Neural cell (in vitro differentiated cells): ENCODE measurements at regions not wholly inside any gene's neighbourhood (a gene's known extent, or its start where the extent isn't known, plus 50 kb on each side); places are given as distances from the start of the nearest gene placed in this dataset.

ENCODE experiments used
- H2AFZ ChIP-seq: fragments of 200-600, 300-800 bp; sonication (generic), shearing (Covaris generic); 2 replicates; pipeline ENCODE4 v1.6.0; 2014; ENCODE audit warnings: low read depth, mild to moderate bottlenecking, antibody characterized with exemption, low read length, moderate library complexity
- H3F3A ChIP-seq: fragments of 200-600 bp; shearing (Covaris generic); 2 replicates; pipeline ENCODE4 v1.6.1; 2016; ENCODE audit warnings: mild to moderate bottlenecking, moderate library complexity, mixed read lengths, antibody characterized with exemption, low read length; ENCODE audit not compliant: insufficient read depth, poor library complexity, severe bottlenecking
- H3K27ac ChIP-seq: fragments of 200-600, 300-800 bp; sonication (generic), shearing (Covaris generic); 2 replicates; pipeline ENCODE4 v1.5.1; 2014; ENCODE audit warnings: mild to moderate bottlenecking, low read length, moderate library complexity
- H3K27me3 ChIP-seq: fragments of 300-800, 200-600 bp; sonication (generic), shearing (Covaris generic); 2 replicates; pipeline ENCODE4 v1.6.0; 2014; ENCODE audit warnings: mild to moderate bottlenecking, low read depth, low read length, moderate library complexity; ENCODE audit not compliant: insufficient read depth
- H3K36me3 ChIP-seq: fragments of 300-800, 200-600 bp; sonication (generic), shearing (Covaris generic); 2 replicates; pipeline ENCODE4 v1.5.1; 2014; ENCODE audit warnings: mild to moderate bottlenecking, antibody characterized with exemption, low read length, moderate library complexity; ENCODE audit not compliant: insufficient read depth
- H3K4me2 ChIP-seq: fragments of 300-800, 200-600 bp; sonication (generic), shearing (Covaris generic); 2 replicates; pipeline ENCODE4 v1.6.0; 2014; ENCODE audit warnings: mild to moderate bottlenecking, low read length
- H3K4me3 ChIP-seq: fragments of 300-800, 200-600 bp; sonication (generic), shearing (Covaris generic); 2 replicates; pipeline ENCODE4 v1.5.1; 2014; ENCODE audit warnings: mild to moderate bottlenecking, low read length, moderate library complexity
- H3K79me2 ChIP-seq: fragments of 200-600 bp; shearing (Covaris generic); replicated peaks from 2 replicates; pipeline ENCODE4 v1.6.0; 2014; ENCODE audit warnings: mild to moderate bottlenecking, low read length, moderate library complexity; ENCODE audit not compliant: insufficient read depth
- H3K9ac ChIP-seq: fragments of 300-800, 200-600 bp; sonication (generic), shearing (Covaris generic); 2 replicates; pipeline ENCODE4 v1.6.1; 2016; ENCODE audit warnings: mild to moderate bottlenecking, low read length, mixed read lengths
- H3K9me2 ChIP-seq: fragments of 200-600 bp; shearing (Covaris generic); 2 replicates; pipeline ENCODE4 v1.6.1; 2016; ENCODE audit warnings: mild to moderate bottlenecking, low read length, mixed read lengths; ENCODE audit not compliant: insufficient read depth
- H3K9me3 ChIP-seq: fragments of 200-600, 300-800 bp; sonication (generic), shearing (Covaris generic); 2 replicates; pipeline ENCODE4 v1.6.1; 2016; ENCODE audit warnings: mild to moderate bottlenecking, mixed run types, low read length, moderate library complexity, mixed read lengths
- H4K20me1 ChIP-seq: fragments of 200-600 bp; shearing (Covaris generic); 2 replicates; pipeline ENCODE4 v1.6.1; 2016; ENCODE audit warnings: mild to moderate bottlenecking, mixed run types; ENCODE audit not compliant: insufficient read depth
- EP300 ChIP-seq: fragments of 450-650 bp; conservative IDR thresholded peaks from 2 replicates; pipeline ENCODE4 v1.6.1; 2014; ENCODE audit warnings: antibody characterized with exemption, mild to moderate bottlenecking, moderate library complexity; ENCODE audit not compliant: poor library complexity, severe bottlenecking
- EZH2 ChIP-seq: fragments of 200-600, 300-800 bp; shearing (Covaris generic), sonication (generic); IDR thresholded peaks from 2 replicates; pipeline ENCODE4 v1.6.1; 2014; ENCODE audit warnings: antibody characterized with exemption, low read length, borderline replicate concordance, mild to moderate bottlenecking; ENCODE audit not compliant: insufficient read depth, poor library complexity, severe bottlenecking
- MXI1 ChIP-seq: fragments of 450-650 bp; conservative IDR thresholded peaks from 2 replicates; pipeline ENCODE4 v1.6.1; 2014; ENCODE audit warnings: antibody characterized with exemption, mild to moderate bottlenecking; ENCODE audit not compliant: poor library complexity, severe bottlenecking
- POLR2AphosphoS5 ChIP-seq: IDR thresholded peaks from 2 replicates; pipeline ENCODE4 v1.6.1; 2012
- RAD21 ChIP-seq: fragments of 450-650 bp; conservative IDR thresholded peaks from 2 replicates; pipeline ENCODE4 v1.6.1; 2014; ENCODE audit warnings: antibody characterized with exemption, mild to moderate bottlenecking, moderate library complexity
- SMC3 ChIP-seq: fragments of 450-650 bp; conservative IDR thresholded peaks from 2 replicates; pipeline ENCODE4 v1.6.1; 2014; ENCODE audit warnings: antibody characterized with exemption, mild to moderate bottlenecking, moderate library complexity; ENCODE audit not compliant: poor library complexity
- TAF1 ChIP-seq: IDR thresholded peaks from 2 replicates; pipeline ENCODE4 v1.6.1; 2012; ENCODE audit warnings: low read depth
- TF ChIP-seq, protein P1 (sequence below): IDR thresholded peaks from 2 replicates; pipeline ENCODE4 v1.6.1; 2012; ENCODE audit warnings: borderline replicate concordance
- TF ChIP-seq, protein P2 (sequence below): fragments of 450-650 bp; IDR thresholded peaks from 2 replicates; pipeline ENCODE4 v1.5.1; 2014; ENCODE audit warnings: antibody characterized with exemption, mild to moderate bottlenecking, moderate library complexity; ENCODE audit not compliant: poor library complexity, severe bottlenecking

DNA sequence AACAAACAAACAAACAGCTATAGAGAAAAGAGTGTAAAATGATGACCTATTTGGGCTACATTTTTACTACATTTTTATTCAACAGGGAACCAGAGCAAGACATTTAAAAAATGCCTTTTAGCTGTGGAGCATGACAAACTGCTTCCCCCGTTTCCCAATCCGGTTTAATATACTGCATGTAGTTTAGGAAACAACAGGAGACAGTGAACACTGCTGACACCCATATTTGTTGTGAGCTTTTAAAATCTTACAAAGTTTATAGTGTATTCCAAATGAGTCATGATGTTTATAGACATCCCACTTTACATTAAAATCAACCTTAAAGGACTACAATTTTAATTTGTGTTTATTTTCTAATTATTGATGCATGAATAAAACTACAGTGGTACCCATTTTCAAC is 1238.3 kb downstream of the TECRL start:
- no peak overlapping the region for H3K4me3 ChIP-seq

DNA sequence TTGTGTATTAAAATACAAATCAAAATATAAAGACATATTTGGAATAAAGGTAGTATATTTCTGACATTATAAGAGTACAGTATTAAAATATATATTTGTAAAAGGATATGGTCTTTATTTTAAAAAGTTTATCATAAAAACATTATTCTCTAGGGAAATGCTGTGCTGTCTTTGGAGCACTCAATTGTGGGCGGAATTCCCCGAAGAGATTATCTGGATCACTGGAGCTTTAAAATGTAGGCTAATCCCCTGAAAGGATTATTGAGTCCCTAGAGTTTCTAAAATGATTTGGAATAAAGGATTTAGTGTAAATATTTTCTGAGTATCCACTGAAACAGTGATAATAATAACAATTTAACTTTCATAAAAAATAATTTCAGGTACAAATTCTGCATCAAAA is 1239.4 kb downstream of the TECRL start:
- H3K9ac ChIP-seq: no peak overlapping the region
- H3K4me3 ChIP-seq: no peak overlapping the region
- H3K79me2 ChIP-seq: no peaks in the 10 kb centered on the region
- H3F3A ChIP-seq: no peaks in the 10 kb centered on the region
- no peaks in the 10 kb centered on the region for H3K27me3 ChIP-seq
- H3K36me3 ChIP-seq: no peaks in the 10 kb centered on the region
- no peaks in the 10 kb centered on the region for H4K20me1 ChIP-seq
- H3K9me2 ChIP-seq: no peaks in the 10 kb centered on the region
- H3K4me2 ChIP-seq: no peak overlapping the region
- no peak overlapping the region for H2AFZ ChIP-seq
- H3K9me3 ChIP-seq: no peaks in the 10 kb centered on the region
- TF ChIP-seq TAF1: no peak
- TF ChIP-seq, protein P1, sequence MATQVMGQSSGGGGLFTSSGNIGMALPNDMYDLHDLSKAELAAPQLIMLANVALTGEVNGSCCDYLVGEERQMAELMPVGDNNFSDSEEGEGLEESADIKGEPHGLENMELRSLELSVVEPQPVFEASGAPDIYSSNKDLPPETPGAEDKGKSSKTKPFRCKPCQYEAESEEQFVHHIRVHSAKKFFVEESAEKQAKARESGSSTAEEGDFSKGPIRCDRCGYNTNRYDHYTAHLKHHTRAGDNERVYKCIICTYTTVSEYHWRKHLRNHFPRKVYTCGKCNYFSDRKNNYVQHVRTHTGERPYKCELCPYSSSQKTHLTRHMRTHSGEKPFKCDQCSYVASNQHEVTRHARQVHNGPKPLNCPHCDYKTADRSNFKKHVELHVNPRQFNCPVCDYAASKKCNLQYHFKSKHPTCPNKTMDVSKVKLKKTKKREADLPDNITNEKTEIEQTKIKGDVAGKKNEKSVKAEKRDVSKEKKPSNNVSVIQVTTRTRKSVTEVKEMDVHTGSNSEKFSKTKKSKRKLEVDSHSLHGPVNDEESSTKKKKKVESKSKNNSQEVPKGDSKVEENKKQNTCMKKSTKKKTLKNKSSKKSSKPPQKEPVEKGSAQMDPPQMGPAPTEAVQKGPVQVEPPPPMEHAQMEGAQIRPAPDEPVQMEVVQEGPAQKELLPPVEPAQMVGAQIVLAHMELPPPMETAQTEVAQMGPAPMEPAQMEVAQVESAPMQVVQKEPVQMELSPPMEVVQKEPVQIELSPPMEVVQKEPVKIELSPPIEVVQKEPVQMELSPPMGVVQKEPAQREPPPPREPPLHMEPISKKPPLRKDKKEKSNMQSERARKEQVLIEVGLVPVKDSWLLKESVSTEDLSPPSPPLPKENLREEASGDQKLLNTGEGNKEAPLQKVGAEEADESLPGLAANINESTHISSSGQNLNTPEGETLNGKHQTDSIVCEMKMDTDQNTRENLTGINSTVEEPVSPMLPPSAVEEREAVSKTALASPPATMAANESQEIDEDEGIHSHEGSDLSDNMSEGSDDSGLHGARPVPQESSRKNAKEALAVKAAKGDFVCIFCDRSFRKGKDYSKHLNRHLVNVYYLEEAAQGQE: no peak
- TF ChIP-seq RAD21: no peak
- no peak for TF ChIP-seq MXI1
- TF ChIP-seq, protein P2, sequence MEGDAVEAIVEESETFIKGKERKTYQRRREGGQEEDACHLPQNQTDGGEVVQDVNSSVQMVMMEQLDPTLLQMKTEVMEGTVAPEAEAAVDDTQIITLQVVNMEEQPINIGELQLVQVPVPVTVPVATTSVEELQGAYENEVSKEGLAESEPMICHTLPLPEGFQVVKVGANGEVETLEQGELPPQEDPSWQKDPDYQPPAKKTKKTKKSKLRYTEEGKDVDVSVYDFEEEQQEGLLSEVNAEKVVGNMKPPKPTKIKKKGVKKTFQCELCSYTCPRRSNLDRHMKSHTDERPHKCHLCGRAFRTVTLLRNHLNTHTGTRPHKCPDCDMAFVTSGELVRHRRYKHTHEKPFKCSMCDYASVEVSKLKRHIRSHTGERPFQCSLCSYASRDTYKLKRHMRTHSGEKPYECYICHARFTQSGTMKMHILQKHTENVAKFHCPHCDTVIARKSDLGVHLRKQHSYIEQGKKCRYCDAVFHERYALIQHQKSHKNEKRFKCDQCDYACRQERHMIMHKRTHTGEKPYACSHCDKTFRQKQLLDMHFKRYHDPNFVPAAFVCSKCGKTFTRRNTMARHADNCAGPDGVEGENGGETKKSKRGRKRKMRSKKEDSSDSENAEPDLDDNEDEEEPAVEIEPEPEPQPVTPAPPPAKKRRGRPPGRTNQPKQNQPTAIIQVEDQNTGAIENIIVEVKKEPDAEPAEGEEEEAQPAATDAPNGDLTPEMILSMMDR: no peak
- TF ChIP-seq EP300: no peak
- no peak for TF ChIP-seq EZH2
- no peak for TF ChIP-seq POLR2AphosphoS5
- no peak for TF ChIP-seq SMC3
- H3K27ac ChIP-seq: no peak overlapping the region

More for the DNA sequence above, 1238.3 kb downstream of the TECRL start:
- no peak for TF ChIP-seq SMC3
- TF ChIP-seq EP300: no peak
- TF ChIP-seq, protein P1: no peak
- TF ChIP-seq, protein P2: no peak
- no peak for TF ChIP-seq TAF1
- TF ChIP-seq POLR2AphosphoS5: no peak
- no peak for TF ChIP-seq RAD21
- TF ChIP-seq MXI1: no peak
- TF ChIP-seq EZH2: no peak
- Histone ChIP-seq H4K20me1 (no peaks in the 10 kb centered on the region), H3K9ac (no peak overlapping the region), H3K4me2 (no peak overlapping the region), H3F3A (no peaks in the 10 kb centered on the region), H3K79me2 (no peaks in the 10 kb centered on the region), H3K27me3 (no peaks in the 10 kb centered on the region), H3K27ac (no peak overlapping the region), H3K9me3 (no peaks in the 10 kb centered on the region), H3K9me2 (no peaks in the 10 kb centered on the region), H3K36me3 (no peaks in the 10 kb centered on the region), H2AFZ (no peak overlapping the region)
